GM18873 (cell line): ENCODE measurements at regions not wholly inside any gene's neighbourhood (a gene's known extent, or its start where the extent isn't known, plus 50 kb on each side); places are given as distances from the start of the nearest gene placed in this dataset.
"Not testable (repeated sequence)": the region's sequence is repeated elsewhere in the genome, so short reads cannot be mapped to it uniquely, and the experiment has no call there.

Experiments
- ATAC-seq: cut with Tn5 transposase; IDR thresholded peaks from one replicate; pipeline ENCODE4 v1.9.1; 2021; ENCODE audit warnings: mild to moderate bottlenecking, moderate library complexity, moderate number of reproducible peaks; ENCODE audit not compliant: unreplicated experiment, low FRiP score

DNA sequence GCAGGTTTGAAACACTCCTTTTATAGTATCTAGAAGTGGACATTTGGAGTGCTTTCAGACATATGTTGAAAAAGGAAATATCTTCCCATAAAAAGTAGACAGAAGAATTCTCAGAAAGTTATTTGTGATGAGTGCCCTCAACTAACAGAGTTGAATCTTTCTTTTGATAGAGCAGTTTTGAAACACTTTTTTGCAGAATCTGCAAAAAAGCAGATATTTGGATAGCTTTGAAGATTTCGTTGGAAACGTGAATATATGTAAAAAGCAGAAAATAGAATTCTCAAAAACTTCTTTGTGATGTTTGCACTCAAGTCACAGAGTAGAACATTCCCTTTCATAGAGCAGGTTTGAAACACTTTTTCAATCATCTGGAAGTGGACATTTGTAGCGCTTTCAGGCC is 676.4 kb upstream of the ZNF337 start:
- ATAC-seq = not testable (repeated sequence)

DNA sequence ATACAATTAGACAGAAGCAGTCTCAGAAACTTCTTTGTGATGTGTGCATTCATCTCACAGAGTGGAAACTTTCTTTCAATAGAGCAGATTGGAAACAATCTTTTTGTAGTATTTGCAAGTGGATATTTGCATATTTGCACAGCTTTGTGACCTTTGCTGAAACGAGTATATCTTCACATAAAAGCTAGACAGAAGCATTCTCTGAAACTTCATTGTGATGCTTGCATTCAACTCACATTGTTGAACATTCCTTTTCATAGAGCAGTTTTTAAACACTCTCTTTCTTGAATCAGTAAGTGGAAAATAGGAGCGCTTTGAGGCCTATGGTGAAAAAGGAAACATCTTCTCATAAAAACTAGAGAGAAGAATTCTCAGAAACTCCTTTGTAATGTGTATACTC is 657.9 kb upstream of the ZNF337 start:
- no peak for ATAC-seq

DNA sequence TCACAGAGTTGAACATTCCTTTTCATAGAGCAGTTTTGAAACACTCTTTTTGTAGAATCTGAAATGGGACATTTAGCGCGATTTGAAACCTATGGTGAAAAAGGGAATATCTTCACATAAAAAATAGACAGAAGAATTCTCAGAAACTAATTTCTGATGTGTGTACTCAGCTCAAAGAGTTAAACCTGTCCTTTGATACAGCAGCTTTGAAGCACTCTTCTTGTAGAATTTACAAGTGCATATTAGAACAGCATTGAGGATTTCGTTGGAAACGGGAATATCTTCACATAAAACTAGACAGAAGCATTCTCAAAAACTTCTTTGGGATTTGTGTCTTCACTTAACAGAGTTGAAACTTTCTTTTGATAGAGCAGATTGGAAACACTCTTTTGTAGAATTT is 650.7 kb upstream of the ZNF337 start:
- no peak for ATAC-seq

DNA sequence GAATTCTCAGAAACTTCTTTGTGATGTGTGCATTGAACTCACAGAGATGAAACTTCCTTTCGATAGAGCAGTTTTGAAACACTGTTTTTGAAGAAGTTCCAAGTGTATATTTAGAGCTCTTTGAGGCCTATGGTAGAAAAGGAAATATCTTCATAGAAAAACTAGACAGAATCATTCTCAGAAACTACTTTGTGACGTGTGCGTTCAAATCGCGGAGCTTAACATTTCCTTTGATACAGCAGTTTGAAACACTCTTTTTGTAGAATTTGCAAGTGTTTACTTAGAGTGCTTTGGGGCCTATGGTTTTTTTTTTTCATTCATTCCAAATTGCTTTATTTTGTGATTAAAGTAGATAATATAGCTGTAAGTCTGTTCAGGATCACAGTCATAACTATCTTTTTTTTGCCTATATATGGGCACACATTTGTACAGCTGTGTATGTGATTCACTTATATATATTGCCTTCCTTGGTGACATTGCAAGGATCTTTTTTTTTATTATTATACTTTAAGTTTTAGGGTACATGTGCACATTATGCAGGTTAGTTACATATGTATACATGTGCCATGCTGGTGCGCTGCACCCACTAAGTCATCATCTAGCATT is 643.9 kb upstream of the ZNF337 start:
- not testable (repeated sequence) for ATAC-seq

DNA sequence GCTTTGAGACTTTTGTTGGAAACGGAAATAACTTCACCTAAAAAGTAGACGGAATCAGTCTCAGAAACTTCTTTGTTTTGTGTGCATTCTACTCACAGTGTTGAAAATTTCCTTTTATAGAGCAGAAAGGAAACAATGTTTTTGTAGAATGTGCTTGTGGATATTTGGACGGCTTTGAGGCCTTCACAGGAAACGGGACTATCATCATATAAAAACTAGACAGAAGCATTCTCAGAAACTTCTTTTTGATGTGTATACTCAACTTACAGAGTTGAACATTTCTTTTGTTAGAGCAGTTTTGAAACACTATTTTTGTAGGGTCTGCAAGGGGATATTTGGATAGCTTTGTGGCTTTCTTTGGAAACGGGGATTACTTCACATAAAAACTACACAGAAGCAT is 627.5 kb upstream of the ZNF337 start:
- no peak for ATAC-seq

DNA sequence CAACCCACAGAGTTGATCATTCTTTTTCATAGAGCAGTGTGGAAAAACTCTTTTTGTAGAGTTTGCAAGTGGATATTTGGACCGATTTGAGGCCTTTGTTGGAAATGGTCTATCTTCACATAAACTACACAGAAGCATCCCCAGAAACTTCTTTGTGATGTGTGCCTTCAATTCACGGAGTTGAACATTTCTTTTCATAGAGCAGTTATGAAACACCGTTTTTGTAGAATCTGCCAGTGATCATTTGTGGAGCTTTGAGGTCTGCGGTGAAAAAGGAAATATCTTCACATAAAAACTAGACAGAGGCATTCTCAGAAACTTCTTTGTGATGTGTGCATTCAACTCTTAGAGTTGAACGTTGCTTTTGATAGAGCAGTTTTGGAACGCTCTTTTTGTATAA is 618.4 kb upstream of the ZNF337 start:
- ATAC-seq = no peak

DNA sequence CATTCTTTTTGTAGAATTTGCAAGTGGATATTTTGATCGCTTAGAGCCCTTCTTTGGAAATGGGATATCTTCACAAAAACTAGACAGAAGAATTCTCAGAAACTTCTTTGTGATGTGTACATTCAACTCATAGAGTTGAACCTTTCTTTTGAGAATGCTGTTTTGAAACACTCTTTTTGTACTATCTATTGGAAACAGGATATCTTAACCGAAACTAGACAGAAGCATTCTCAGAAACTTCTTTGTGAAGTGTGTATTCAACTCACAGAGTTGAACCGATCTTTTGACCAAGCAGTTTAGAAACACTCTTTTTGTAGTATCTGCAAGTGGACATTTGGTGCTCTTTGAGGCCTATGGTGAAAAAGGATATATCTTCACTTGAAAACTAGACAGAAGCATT is 613.1 kb upstream of the ZNF337 start:
- not testable (repeated sequence) for ATAC-seq

DNA sequence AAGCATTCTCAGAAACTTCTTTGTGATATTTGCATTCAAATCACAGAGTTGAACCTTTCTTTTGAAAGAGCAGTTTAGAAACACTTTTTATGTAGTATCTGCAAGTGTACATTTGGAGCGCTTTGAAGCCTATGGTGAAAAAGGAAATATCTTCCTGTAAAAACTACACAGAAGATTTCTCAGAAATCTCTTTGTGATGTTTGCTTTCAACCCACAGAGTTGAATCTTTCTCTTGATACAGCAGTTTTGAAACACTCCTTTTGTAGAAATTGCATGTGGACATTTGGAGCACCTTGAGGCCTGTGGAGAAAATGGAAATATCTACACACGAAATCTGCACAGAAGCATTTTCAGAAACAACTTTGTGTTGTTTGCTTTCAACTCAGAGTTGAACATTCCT is 612.3 kb upstream of the ZNF337 start:
- no peak for ATAC-seq

DNA sequence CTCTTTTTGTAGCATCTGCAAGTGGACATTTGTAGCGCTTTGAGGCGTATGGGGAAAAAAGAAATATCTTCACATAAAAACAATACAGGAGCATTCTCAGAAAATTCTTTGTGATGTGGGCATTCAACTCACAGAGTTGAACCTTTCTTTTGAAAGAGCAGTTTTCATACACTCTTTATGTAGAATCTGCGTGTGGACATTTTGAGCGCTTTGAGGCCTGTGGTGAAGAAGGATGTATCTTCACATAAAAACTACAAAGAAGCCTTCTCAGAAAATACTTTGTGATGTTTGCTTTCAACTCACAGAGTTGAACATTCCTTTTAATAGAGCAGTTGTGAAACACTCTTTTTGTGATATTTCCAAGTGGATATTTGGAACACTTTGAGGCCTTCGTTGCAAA is 598.4 kb upstream of the ZNF337 start:
- no peak for ATAC-seq

DNA sequence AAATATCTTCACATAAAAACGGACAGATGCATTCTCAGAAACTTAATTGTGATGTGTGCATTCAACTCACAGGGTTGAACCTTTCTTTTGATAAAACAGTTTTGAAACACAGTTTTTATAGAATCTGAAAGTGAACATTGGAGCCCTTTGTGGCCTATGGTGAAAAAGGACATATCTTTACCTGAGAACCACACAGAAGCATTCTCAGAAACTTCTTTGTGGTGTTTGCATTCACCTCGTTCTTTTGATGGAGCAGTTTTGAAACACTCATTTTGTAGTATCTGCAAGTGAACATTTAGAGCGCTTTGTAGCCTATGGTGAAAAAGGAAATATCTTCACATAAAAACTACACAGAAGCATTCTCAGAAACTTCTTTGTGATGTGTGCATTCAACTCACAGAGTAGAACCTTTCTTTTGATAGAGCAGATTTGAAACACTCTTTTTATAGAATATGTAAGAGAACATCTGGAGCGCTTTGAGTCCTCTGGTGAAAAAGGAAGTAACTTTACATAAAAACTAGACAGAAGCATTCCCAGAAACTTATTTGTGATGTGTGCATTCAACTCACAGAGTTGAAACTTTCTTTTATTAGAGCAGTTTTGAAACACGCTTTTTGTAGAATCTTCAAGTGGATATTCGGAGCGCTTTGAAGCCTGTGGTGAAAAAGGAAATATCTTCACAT is 591.9 kb upstream of the ZNF337 start:
- not testable (repeated sequence) for ATAC-seq

DNA sequence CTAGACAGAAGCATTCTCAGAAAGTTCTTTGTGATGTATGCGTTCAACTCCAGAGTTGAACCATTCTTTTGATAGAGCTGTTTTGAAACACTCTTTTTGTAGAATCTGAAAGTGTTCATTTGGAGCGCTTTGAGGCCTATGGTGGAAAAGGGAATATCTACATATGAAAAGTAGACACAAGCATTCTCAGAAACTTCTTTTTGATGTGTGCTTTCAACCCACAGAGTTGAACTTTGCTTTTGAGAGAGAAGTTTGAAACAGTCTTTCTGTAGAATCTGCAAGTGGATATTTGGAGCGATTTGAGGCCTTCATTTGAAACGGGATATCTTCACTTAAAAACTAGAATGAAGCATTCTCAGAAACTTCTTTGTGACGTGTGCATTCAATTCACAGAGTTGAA is 582.6 kb upstream of the ZNF337 start:
- no peak for ATAC-seq

DNA sequence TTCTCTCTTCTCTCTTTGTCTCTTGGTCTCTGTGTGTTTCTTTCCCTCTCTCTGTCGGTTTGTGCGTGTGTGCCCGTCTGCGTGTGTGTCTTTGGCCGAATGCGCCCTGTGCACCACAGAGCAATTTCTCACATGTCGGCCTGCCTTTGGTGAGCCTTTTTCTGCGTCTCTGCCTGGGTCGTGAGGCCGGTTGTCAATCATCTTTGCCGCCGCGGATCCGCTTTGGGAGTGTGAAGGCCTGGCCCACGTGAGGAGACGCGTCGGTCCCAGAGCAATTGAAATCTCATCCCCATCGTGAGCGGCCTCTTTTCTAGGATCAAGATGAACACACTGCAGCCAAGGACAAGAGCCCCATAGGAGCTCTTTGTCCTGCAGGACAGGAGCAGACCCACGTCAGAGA is 580.7 kb upstream of the ZNF337 start:
- no peak for ATAC-seq

DNA sequence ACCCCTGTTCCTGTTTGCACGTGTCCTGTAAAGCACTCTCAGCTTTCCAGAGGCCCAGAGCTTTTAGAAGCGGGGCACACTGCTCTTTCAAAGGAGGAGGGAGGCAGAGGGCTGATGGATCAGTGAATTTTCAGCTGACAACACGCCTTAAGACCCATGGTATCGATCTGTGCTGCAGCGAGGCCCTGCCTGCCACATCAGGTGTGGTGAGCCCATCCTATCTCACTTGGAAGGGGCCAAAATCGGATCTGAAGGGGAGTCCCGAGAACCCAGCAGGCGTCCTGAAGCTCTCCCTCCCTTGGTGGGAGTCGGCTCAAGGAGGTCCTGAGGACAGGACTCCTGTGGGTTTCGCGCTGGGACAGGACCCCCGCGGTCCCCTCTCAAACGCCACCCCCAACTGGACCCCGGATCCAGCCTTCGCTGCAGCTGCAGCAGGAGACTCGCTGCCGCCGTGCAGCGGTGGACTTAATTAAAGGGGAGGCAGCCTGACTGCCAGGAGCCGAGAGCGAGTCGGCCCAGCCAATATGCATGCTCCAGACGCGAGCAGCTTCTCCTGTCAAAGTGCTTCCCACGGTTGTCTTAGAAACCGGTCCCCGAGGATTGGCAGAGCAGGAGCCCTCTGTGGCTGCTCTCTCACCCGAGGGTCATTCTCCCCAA is 580.0 kb upstream of the ZNF337 start:
- no peak for ATAC-seq

DNA sequence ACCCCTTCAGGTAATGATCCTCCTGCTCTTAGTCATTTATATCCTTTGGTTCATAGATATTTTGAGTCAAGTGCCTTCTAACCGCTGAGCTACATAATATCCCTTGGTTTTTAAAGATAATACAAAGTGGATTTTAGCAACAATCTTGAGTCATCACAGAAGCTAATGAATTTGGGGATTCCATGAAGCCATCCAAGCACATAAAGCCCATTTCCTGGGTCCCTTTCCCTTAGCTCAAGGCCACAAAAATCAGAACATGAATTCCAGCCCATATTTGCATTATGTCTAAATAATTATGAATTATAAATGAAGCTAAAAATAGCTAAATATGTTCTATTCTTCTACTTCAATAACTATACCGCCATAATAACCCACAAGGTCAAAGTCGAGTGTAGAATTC is 572.1 kb upstream of the ZNF337 start:
- not testable (repeated sequence) for ATAC-seq

DNA sequence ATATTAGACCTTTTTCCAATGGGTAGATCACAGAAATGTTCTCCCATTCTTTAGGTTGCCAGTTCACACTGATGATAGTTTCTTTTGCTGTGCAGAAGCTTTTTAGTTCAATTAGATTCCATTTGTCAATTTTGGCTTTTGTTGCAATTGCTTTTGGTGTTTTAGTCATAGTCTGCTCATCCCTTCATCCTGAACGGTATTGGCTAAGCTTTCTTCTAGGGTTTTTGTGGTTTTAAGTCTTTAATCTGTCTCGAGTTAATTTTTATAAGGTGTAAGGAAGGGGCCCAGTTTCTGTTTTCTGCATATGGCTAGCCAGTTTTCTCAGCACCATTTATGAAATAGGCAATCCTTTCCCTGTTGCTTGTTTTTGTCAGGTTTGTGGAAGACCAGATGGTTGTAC is 564.3 kb upstream of the ZNF337 start:
- not testable (repeated sequence) for ATAC-seq

DNA sequence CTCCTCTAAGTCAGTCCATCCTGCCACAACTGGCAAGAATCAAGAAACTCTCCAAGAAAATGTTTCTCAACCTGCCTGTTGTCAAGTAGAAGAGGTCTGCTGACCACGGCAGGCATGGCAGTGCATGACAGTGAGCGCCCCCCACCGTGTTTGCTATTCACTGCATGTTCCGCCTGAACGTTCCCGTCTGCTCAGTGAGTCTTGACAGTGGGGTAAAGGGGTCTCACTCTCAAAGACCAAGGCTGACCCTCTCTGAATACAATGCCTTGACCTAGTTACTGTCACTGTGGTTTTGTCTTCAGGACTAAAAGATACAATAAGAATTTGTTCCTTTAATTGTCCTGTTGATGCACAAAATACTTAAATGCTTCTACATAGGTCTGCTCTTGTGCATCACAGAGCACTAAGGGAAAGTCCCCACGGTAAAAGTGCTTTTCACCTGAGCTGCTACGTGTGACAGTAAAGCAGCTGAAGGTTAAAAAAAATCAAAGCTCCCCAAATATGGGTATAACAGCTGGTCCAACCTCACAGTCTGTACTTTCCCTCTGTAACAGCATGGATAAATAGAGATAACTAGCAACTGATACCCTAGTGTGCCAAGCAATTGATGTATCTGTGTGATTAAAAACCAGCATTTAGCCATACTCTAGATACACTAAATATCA is 555.8 kb upstream of the ZNF337 start:
- ATAC-seq = not testable (repeated sequence)

DNA sequence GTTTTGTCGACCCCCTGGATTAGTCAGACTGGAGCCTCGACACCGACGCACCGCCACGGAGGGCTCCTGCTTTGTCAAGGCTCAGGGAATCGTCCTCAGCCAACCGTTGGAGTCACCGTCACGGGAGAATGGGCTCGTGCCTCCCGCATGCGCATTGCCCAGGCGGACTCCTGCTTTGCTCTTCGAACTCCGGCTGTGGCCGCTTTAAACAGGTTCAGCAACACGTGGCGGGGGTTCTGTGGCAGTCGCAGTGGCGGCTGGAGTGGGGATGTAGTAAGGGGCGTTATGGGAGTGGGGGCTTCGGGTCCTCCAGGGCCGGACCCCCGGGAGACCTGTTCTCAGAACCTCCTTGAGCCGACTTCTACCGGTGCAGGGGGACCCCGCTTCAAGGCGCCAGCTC is 554.7 kb upstream of the ZNF337 start:
- ATAC-seq = not testable (repeated sequence)

DNA sequence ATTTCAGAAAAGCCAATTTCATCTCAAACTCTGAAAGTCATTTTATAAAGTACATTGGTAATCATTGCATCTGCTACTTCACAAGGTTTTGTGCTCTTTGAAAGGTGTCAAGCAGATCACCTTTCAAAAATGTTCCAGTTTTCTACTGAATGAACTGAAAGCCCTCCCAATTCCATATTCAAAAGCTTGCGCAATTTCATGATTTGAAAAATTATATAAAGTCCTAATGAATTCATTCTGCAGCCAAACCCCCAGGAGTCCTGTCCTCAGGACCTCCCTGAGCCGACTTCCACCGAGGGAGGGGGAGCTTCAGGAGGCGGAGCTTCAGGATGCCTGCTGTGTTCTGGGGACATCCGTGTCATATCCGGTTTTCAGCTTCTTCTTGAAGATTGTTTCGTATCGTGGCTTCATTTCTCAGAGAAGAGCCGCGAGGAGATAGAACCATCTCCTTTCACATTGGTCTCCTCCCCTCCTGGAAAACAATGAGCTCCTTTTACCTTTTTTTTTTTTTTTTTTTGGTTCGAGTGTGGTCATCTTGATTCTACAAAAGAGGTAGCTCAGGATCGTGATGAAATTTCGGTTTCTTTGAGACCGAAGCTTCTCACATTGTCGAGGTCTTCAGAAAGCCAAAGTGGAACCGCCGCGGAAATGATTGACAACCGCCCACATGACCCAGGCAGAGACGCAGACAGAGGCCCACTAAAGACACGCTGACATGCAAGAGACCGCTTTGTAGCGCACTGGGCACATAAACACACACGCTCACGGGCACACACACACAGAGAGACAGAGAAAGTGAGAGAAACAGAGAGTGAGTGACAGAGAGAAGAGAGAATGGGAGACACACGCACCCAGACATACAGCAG is 553.8 kb upstream of the ZNF337 start:
- ATAC-seq = not testable (repeated sequence)

DNA sequence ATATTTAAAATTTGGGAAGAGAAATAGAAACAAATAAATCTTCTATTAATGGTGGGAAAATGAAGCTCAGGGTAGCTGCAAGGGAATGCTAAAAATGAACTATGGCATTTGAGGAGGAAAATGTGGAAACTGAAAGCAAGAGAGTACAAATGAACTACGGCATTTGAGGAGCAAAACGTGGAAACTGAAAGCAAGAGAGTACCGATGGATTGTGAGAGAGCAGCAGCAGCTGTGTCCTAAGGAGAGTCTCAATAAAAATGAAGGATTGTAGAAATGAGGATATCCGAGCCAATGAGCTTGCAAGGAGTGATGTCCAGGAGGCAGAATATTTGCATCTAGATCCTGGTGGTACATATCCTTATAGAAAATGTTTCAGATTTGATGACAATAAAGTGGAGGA is 547.1 kb upstream of the ZNF337 start:
- ATAC-seq = no peak

DNA sequence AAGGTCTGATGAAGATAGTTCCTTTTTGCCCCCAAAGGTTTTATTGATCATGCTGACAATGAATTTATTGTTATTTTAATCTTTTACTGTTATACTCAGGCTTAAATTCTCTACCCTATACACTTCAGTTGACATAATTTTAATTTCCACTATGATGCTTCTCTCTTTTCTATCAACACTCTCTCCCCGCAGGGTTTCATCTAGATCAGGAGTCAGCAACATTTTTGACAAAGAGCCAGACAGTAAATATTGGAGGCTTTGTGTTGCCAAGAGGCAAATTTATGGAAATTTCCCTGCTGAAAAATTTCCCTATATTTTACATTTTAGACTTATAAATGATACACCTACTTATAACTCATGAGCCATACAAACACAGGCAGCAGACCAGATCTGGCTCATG is 524.0 kb upstream of the ZNF337 start:
- ATAC-seq = not testable (repeated sequence)
